GM23338 (cell line): ENCODE measurements at regions not wholly inside any gene's neighbourhood (a gene's known extent, or its start where the extent isn't known, plus 50 kb on each side); places are given as distances from the start of the nearest gene placed in this dataset.

Experiments used
- ATAC-seq: fragments of 200-7000 bp; cut with Tn5 transposase; 3 replicates; pipeline ENCODE4 v1.9.1; 2020
- DNase-seq: peaks from one replicate; pipeline ENCODE4 v3.0.0-alpha.2; 2015; ENCODE audit warnings: low spot score
- H2AFZ ChIP-seq: fragments of 200-600 bp; sonication (generic); 2 replicates; pipeline ENCODE4 v1.8.0; 2016; ENCODE audit warnings: antibody characterized with exemption, mild to moderate bottlenecking, moderate library complexity
- H3F3A ChIP-seq: fragments of 200-600 bp; sonication (generic); replicated peaks from 2 replicates; pipeline ENCODE4 v1.8.0; 2017; ENCODE audit warnings: antibody characterized with exemption, mixed run types, low read depth
- H3K27ac ChIP-seq: fragments of 200-600 bp; sonication (generic); 2 replicates; pipeline ENCODE4 v1.6.1; 2016; ENCODE audit warnings: low read depth
- H3K27me3 ChIP-seq: fragments of 200-600 bp; sonication (generic); 2 replicates; pipeline ENCODE4 v1.8.0; 2016; ENCODE audit warnings: mild to moderate bottlenecking, mixed run types, moderate library complexity; ENCODE audit not compliant: insufficient read depth
- H3K36me3 ChIP-seq: fragments of 200-600 bp; sonication (generic); 2 replicates; pipeline ENCODE4 v1.8.0; 2016; ENCODE audit warnings: mild to moderate bottlenecking; ENCODE audit not compliant: insufficient read depth
- H3K4me1 ChIP-seq: fragments of 200-600 bp; sonication (generic); 2 replicates; pipeline ENCODE4 v1.8.0; 2016; ENCODE audit warnings: mild to moderate bottlenecking, moderate library complexity; ENCODE audit not compliant: insufficient read depth
- H3K4me2 ChIP-seq: fragments of 200-600 bp; sonication (generic); 2 replicates; pipeline ENCODE4 v1.7.1; 2017; ENCODE audit warnings: mixed run types
- H3K4me3 ChIP-seq: fragments of 200-600 bp; sonication (generic); 2 replicates; pipeline ENCODE4 v1.6.1; 2016; ENCODE audit warnings: mixed run types
- H3K79me2 ChIP-seq: fragments of 200-600 bp; sonication (generic); replicated peaks from 2 replicates; pipeline ENCODE4 v1.8.0; 2017; ENCODE audit warnings: mild to moderate bottlenecking; ENCODE audit not compliant: insufficient read depth
- H3K9me2 ChIP-seq: fragments of 200-600 bp; sonication (generic); 2 replicates; pipeline ENCODE4 v1.8.0; 2017; ENCODE audit not compliant: insufficient read depth
- H4K20me1 ChIP-seq: fragments of 200-600 bp; sonication (generic); replicated peaks from 2 replicates; pipeline ENCODE4 v1.8.0; 2017; ENCODE audit warnings: mild to moderate bottlenecking; ENCODE audit not compliant: insufficient read depth
- H3K27ac Mint-ChIP-seq: 2 replicates; pipeline ENCODE4 v1.8.0; 2020; ENCODE audit warnings: inconsistent platforms, mild to moderate bottlenecking, moderate library complexity, mixed read lengths
- H3K27me3 Mint-ChIP-seq: 3 replicates; pipeline ENCODE4 v1.8.0; 2022; ENCODE audit warnings: low read depth, mild to moderate bottlenecking, moderate library complexity, mixed read lengths, inconsistent platforms; ENCODE audit not compliant: insufficient read depth, poor library complexity
- H3K36me3 Mint-ChIP-seq: 3 replicates; pipeline ENCODE4 v1.8.0; 2021; ENCODE audit warnings: low read depth, mild to moderate bottlenecking, inconsistent platforms, moderate library complexity, mixed read lengths
- H3K4me1 Mint-ChIP-seq: 3 replicates; pipeline ENCODE4 v1.8.0; 2020; ENCODE audit warnings: mild to moderate bottlenecking, inconsistent platforms, mixed read lengths
- H3K4me3 Mint-ChIP-seq: 3 replicates; pipeline ENCODE4 v1.8.0; 2021; ENCODE audit warnings: moderate library complexity, mild to moderate bottlenecking, inconsistent platforms, mixed read lengths
- H3K9me3 Mint-ChIP-seq: 3 replicates; pipeline ENCODE4 v1.8.0; 2020; ENCODE audit warnings: moderate library complexity, mild to moderate bottlenecking, inconsistent platforms, mixed read lengths
- CREB1 ChIP-seq: fragments of 250-450 bp; sonication (Bioruptor Pico); IDR thresholded peaks from 2 replicates; pipeline ENCODE4 v1.5.0; 2020; ENCODE audit warnings: low read depth, mild to moderate bottlenecking, moderate library complexity
- CTCF ChIP-seq, 2 experiments: fragments of 200-600 bp in 1 of 2; sonication (generic) in 1 of 2; conservative IDR thresholded peaks; 2 replicates each; pipeline versions ENCODE4 v1.5.1 to v1.6.1; 2016 to 2017; ENCODE audit warnings: antibody characterized with exemption in 2 of 2, low read depth in 2 of 2, mild to moderate bottlenecking in 2 of 2, moderate library complexity in 1 of 2
- EZH2phosphoT487 ChIP-seq: fragments of 200-600 bp; sonication (generic); IDR thresholded peaks from one replicate; pipeline ENCODE4 v1.8.1; 2018; ENCODE audit warnings: antibody characterized with exemption; ENCODE audit not compliant: unreplicated experiment
- NANOG ChIP-seq: IDR thresholded peaks from 2 replicates; pipeline ENCODE4 v1.6.1; 2016; ENCODE audit warnings: antibody characterized with exemption, borderline replicate concordance
- POLR2AphosphoS5 ChIP-seq: IDR thresholded peaks from 2 replicates; pipeline ENCODE4 v1.6.1; 2016; ENCODE audit warnings: antibody characterized with exemption, low read depth
- REST ChIP-seq: IDR thresholded peaks from one replicate; pipeline ENCODE4 v1.6.1; 2018; ENCODE audit warnings: antibody characterized with exemption; ENCODE audit not compliant: unreplicated experiment
- ZNF114 ChIP-seq: fragments of 250-450 bp; sonication (Bioruptor Pico); IDR thresholded peaks from 2 replicates; pipeline ENCODE4 v1.5.0; 2020; ENCODE audit warnings: mild to moderate bottlenecking, moderate library complexity
- TF ChIP-seq, protein P1 (sequence below): IDR thresholded peaks from 2 replicates; pipeline ENCODE4 v1.6.1; 2016; ENCODE audit warnings: antibody characterized with exemption

GRCh38 chr2:175437167-175437566 is 255.7 kb upstream of the ATP5MC3 start (continued):
- no peak for TF ChIP-seq REST
- no peak for TF ChIP-seq NANOG

GRCh38 chr2:175436076-175436475 is 254.6 kb upstream of the ATP5MC3 start:
- Histone ChIP-seq H3K9me2 (no peaks in the 10 kb centered on the region; the same call in 1 of the 2 replicates), H3K4me3 (no peak overlapping the region), H3K79me2 (no peaks in the 10 kb centered on the region), H3K36me3 (no peaks in the 10 kb centered on the region), H3K4me1 (peaks cover 15% of the 10 kb centered on the region), H3K4me2 (no peak overlapping the region), H3F3A (no peaks in the 10 kb centered on the region), H3K27ac (no peak overlapping the region), H3K27me3 (no peaks in the 10 kb centered on the region), H4K20me1 (no peaks in the 10 kb centered on the region), H2AFZ (no peak overlapping the region)
- Mint-ChIP-seq H3K27ac (no peak overlapping the region), H3K36me3 (no peaks in the 10 kb centered on the region), H3K9me3 (no peaks in the 10 kb centered on the region; the same call in 2 of the 3 replicates), H3K27me3 (peaks cover 2% of the 10 kb centered on the region), H3K4me3 (no peak overlapping the region), H3K4me1 (peaks cover 14% of the 10 kb centered on the region)
- TF ChIP-seq, protein P1, sequence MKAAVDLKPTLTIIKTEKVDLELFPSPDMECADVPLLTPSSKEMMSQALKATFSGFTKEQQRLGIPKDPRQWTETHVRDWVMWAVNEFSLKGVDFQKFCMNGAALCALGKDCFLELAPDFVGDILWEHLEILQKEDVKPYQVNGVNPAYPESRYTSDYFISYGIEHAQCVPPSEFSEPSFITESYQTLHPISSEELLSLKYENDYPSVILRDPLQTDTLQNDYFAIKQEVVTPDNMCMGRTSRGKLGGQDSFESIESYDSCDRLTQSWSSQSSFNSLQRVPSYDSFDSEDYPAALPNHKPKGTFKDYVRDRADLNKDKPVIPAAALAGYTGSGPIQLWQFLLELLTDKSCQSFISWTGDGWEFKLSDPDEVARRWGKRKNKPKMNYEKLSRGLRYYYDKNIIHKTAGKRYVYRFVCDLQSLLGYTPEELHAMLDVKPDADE: no peak
- no peak for TF ChIP-seq NANOG
- no peak for ATAC-seq
- no peak for DNase-seq

GRCh38 chr2:175435012-175435411 is 253.5 kb upstream of the ATP5MC3 start:
- Histone ChIP-seq H3K79me2 (no peaks in the 10 kb centered on the region), H3K27me3 (no peaks in the 10 kb centered on the region), H3K4me2 (no peak overlapping the region), H4K20me1 (no peaks in the 10 kb centered on the region), H3K4me1 (peaks cover 5% of the 10 kb centered on the region), H3K36me3 (no peaks in the 10 kb centered on the region), H3F3A (no peaks in the 10 kb centered on the region), H3K9me2 (no peaks in the 10 kb centered on the region; the same call in 1 of the 2 replicates), H3K4me3 (no peak overlapping the region), H3K27ac (no peak overlapping the region), H2AFZ (no peak overlapping the region; the same call in 1 of the 2 replicates)
- H3K36me3 Mint-ChIP-seq: no peaks in the 10 kb centered on the region
- no peak overlapping the region for H3K4me3 Mint-ChIP-seq
- ATAC-seq (no peak), DNase-seq (no peak)
- peaks cover 8% of the 10 kb centered on the region; the same call in 2 of the 3 replicates for H3K4me1 Mint-ChIP-seq
- no peak overlapping the region for H3K27ac Mint-ChIP-seq
- H3K27me3 Mint-ChIP-seq: peaks cover 2% of the 10 kb centered on the region
- H3K9me3 Mint-ChIP-seq: peaks cover under 1% of the 10 kb centered on the region; the same call in 1 of the 3 replicates
- TF ChIP-seq CREB1 (CRISPR knock-in tag) (no peak), ZNF114 (CRISPR knock-in tag) (no peak), REST (no peak), EZH2phosphoT487 (no peak), CTCF (conservative IDR thresholded peaks at IDR 0.05; ENCODE audit: low read depth in 2 of 2) (no peak), POLR2AphosphoS5 (no peak)
- TF ChIP-seq, protein P1: no peak
